Endothelial cell of umbilical vein (primary cell): ENCODE measurements at regions not wholly inside any gene's neighbourhood (a gene's known extent, or its start where the extent isn't known, plus 50 kb on each side); places are given as distances from the start of the nearest gene placed in this dataset.

Experiments
- CTCF ChIP-seq, 2 donors: IDR thresholded peaks; 1 replicate in 1 of 2; 2 replicates in 1 of 2; pipeline ENCODE4 v1.5.1; 2011; ENCODE audit warnings: low read length in 2 of 2, mild to moderate bottlenecking in 2 of 2, moderate library complexity in 2 of 2, control low read depth in 1 of 2, inconsistent platforms in 1 of 2, low read depth in 1 of 2; ENCODE audit not compliant: insufficient read depth in 1 of 2; ENCODE audit errors: extremely low read depth in 1 of 2
- JUN ChIP-seq: IDR thresholded peaks from 2 replicates; pipeline ENCODE4 v1.6.1; 2011; ENCODE audit warnings: borderline replicate concordance, low read depth; ENCODE audit not compliant: insufficient read length, insufficient read depth
- POLR2A ChIP-seq: IDR thresholded peaks from 2 replicates; pipeline ENCODE4 v1.6.1; 2012; ENCODE audit warnings: low read depth, mild to moderate bottlenecking, control low read depth, low read length
- POLR2AphosphoS5 ChIP-seq: IDR thresholded peaks from 2 replicates; pipeline ENCODE4 v1.6.1; 2012; ENCODE audit warnings: low read depth, mild to moderate bottlenecking, control low read depth, low read length, moderate library complexity; ENCODE audit not compliant: insufficient read depth

- TF ChIP-seq POLR2AphosphoS5 = no peak
- no peak for TF ChIP-seq CTCF (IDR thresholded peaks at IDR 0.05; ENCODE audit: extremely low read depth in 1 of 2, insufficient read depth in 1 of 2, low read depth in 1 of 2, low read length in 2 of 2)
- TF ChIP-seq POLR2A = no peak
- no peak for TF ChIP-seq JUN
Measured at GRCh38 chr1:30048905-30049304, 674.5 kb downstream of the MATN1 start.
